HG03066 (cell line): ENCODE measurements at regions not wholly inside any gene's neighbourhood (a gene's known extent, or its start where the extent isn't known, plus 50 kb on each side); places are given as distances from the start of the nearest gene placed in this dataset.
"Not testable (repeated sequence)": the region's sequence is repeated elsewhere in the genome, so short reads cannot be mapped to it uniquely, and the experiment has no call there.

Source experiments
- ATAC-seq: cut with Tn5 transposase; IDR thresholded peaks from one replicate; pipeline ENCODE4 v1.9.1; 2021; ENCODE audit warnings: low read depth; ENCODE audit not compliant: unreplicated experiment

DNA sequence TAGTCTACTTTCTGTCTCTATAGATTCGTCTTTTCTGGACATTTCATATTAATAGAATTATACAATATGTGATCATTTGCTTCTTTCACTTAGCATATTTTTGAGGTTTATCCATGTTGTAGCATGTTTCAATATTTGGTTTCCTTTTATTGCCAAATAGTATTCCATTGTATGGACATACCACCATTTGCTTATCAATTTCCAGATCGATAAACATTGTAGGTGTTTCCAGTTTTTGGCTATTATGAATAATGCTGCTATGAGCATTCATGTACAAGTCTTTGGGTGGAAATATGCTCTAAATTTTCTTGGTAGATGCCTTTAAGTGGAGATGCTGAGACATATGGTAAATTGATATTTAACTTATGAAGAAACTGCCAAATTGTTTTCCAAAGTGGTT, 114.1 kb downstream of the RND3 start:
- no peak for ATAC-seq

DNA sequence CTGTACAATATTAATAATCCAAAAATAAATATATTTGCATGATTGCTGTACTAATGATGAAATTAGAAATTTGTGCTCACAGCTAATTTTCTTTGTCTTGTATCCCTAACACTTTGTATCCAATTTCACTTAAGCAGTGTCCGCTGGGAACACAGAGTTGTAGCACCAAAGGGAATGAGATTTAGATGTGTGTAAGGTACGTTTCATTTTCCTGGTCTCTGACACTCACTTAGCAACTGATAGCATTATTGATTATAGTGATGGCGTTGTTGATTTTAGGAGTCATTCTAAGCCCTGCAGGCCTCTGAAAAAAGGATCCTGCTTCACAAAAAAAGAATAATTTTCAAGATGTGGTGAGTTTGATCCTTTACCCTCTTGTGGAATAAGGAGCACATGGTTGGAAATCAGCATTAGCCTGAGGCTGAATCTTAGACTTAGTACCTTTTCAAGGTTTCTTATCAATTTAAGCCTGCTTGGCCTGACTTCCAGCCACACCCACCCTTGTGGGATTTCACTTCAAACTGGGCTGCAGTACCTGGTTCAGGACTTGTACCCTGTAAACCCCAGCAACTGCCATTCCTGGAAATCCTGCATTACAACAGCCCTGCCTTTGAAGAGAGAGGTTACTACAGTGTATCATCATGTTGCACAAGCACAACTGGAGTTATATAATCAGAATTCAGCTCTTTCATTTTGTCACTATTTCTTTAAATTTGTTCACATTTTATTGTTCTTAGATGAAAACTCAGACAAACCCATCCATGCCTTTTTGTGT, 116.2 kb downstream of the RND3 start:
- ATAC-seq = no peak

DNA sequence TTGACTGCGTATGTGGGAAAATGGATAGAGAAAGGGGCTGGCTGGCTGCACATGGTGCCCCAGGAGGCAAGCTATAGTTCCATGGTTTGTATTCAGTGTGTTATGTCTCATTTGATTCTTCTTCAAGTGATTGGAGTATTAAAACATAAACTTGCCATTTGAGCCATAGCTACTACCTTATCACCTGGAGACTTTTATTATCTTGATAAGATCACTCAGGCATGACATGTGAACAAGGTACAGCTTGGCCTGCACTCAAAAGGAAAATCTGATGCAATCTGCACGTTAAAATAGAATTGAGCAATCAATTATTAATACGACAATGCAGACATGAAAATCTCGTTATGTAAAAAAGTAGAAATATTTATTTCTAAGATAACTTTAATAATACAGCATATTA, 116.9 kb downstream of the RND3 start:
- ATAC-seq = no peak

DNA sequence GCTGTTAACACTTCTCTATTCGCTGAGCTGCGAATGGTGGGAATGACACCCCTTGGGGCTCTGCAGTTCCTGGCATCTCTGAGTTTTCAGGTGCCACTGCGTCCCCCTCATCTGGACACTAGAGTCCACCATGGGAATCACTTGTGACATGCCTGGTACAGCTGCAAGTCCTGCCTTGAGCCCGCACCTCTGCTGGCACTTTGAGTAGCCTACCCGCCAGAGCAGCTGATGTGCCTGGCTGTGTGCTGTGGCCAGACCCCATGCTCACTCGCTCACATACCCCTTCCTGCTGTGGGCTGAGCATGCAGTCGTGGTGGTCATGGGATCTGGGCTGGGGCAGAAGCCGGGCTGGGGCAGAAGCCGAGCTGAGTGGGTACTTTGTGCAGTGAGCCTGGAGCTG, 117.6 kb downstream of the RND3 start:
- no peak for ATAC-seq

DNA sequence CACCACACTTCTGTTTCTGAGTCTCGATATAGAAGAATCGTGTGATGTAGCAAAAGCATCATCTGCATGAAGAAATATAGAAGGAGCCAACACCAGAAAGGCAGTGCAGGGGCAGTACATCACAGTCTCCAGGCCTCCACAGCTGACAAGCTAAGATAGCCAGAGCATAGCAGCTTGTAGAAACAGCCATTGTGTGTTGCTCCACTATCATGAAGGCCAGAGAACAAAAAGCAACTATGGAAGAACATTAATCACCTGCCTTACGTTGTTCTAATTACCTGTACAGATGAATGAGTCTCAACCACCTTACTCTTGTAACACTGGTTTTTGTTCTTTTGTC, 129.0 kb downstream of the RND3 start:
- no peak for ATAC-seq

DNA sequence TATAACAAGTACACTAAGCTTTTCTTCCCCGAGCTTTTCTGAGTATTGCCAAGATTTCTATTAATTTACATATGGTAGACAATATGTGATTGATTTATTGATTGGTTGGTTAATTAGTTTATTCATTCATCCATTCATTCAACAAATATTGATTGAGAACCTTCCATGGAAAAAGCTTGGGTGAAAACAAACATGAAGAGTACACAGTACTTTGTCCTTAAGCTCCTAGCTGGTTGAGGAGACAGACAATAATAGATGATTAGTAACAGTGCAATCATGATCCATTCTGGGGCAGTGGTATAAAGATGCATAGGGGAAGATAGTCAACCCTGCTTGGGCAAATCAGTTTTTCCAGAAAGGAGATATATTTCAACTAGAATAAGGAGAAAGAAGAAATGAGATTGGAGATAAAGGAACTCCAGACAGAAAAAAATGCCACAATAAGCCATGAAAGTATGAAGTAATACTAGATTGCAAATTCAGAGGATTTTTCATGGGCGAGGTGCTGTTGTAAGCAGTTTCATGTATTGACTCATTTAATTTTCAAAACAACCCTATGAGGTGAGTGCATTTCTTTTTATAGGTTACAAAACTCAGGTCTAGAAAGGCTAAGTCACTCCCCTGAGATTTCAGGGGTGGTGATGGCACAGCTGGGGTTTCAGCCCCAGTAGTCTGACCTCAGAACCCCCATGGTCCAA, 129.5 kb downstream of the RND3 start:
- peak; percentile 84 for ATAC-seq

DNA sequence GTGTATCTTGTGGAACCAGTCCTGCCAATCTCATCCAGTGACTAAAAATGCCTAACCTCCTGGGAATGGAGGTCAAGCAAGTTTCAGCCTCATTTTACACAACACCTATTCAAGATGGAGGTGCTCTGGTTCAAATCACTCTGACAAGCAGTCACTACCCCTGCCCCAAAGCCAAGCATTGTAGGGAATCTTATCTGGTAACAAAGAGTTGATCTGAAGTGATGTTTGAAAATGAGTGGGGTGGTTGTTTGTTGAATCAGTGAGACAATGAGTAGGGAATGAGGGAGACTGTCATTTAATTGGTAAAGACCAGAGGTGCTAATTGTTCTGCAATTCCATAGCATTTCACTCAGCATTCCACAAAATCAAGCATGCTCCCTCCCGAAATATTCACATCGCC, 132.0 kb downstream of the RND3 start:
- no peak for ATAC-seq

DNA sequence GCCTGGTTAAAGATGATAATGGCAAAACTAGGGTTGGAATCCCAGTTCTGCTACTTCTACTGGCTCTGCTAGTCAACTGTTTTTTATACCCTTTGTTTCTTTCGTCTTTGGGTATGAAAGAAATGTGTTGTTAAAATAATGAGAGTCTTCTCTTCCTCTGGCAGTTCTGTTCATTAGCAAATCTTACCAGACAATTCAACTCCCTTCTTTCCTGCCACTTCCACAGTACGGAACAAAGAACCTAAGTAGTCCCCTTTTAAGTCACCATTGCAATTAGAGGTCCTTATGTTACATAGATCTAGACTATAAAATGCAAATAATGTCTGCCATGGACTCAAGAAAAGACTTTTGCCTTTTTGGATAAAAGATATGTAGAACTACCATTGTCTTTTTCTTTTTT, 134.1 kb downstream of the RND3 start:
- ATAC-seq = no peak

DNA sequence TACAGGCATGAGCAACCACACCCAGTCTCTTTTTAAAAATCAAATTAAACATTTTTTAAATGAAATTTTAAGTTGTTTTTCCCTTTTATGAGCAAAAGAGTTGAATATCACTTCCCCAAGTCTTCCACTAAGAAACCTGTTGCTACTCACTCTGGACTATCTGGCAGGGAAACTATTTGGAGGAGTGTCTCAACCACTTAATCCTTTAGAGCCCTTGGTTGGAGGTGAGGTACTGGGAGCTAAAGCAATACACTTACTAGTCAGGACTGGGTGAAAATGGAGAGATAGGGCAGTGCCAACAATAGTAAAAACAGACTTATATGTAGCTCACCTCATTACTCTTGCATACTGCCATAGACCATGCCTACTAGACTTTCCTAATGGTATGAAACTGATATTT, 135.5 kb downstream of the RND3 start:
- no peak for ATAC-seq

DNA sequence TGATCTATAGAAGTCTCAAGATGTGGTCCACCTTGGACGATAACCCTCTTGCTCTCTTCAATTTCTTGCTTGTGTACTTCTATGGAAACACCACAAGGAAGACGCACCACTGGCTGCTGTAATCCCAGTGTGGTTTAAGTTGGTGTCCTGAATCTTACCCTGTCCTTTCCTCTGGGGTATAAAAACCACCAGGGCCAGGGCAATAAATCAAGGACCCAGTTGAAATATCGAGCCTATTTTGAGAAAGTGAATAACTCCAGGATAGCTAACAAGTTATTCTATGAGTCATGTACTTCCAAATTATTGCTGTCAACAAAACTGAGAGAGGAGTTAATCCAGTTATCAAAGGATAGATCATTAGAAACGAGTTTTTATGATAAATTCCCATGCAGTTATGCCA, 137.0 kb downstream of the RND3 start:
- no peak for ATAC-seq

DNA sequence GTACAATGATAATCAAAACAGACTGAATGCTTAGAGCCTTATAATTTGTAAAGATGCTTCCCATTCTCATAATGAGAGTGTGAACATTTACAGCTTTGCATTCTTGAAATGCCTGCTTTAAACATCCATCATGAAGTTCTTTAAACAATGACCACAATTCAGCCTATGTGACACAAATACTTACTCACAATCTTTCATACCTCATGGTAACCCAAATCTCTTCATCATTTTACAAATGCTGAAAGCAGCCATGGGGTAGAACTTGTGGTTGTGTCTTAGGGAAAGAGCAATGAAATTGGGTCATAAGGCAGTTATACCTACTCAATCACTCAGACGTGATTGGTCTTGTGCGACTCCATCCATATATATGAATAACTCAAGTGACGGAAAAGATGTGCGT, 140.7 kb downstream of the RND3 start:
- no peak for ATAC-seq

DNA sequence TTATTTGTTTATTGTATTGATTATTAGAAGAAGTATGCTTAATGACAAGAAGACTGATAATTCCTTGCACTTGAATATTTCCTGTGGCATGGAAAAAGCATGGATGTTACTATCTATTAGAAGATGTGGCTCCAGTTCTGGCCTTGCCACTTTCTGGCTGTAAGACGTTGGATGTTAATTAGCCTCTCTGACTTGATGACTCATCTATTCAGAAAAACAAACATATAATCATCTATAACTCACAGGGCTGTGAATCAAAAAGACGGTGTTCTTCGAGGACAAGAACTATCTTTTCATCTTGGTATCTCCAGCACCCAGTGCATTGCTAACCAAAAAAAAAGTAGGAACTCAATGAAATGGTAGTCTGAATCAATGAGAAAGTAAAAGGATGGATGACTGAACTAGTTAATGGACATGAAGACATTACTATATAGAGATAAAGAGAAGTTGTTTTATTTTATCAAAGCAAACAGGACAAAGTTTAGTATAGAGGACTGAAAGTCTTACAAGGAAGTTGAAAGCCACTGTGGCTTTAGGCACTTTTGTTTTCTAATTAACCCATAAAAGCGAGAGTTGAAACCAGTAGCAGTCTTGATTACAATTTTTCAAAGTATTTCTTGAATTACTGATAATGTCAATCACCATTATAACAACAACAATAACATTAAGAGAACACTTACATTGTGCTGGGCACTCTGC, 145.3 kb downstream of the RND3 start:
- no peak for ATAC-seq

DNA sequence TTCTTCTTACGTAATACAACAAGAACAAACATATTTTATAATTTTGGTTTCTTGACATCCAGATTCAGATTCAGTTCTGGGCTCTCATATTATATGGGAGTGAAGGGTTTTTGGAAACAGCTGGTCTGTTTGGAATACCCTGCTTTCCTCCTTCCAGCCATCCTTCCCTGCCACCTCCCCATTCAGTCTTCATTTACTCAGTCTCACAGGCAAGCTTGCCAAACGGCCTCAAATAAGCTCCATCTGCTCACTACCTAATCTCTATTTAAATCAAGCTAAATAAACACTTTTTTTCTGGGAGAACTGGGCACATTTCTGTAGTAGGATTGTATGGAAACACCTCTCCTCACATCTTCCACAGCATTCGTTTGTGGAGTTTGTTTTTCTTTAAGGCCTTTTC, 147.5 kb downstream of the RND3 start:
- no peak for ATAC-seq

DNA sequence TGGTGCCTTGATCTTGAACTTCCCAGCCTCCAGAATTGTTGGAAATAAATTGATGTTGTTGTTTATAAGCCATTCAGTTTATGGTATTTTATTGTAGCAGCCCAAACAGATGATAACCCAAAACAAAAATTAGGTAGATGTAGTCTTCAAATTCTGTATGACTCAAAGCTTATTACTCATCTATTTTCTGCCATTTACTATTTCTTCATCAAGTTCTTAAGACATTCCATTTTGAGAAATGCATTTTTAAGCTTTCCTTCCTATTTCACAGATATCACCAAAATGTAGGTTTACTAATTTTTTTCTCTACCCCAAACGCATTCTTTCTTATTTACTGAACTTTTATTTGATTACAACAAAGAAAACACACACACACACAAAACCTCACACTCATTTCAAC, 148.2 kb downstream of the RND3 start:
- no peak for ATAC-seq

DNA sequence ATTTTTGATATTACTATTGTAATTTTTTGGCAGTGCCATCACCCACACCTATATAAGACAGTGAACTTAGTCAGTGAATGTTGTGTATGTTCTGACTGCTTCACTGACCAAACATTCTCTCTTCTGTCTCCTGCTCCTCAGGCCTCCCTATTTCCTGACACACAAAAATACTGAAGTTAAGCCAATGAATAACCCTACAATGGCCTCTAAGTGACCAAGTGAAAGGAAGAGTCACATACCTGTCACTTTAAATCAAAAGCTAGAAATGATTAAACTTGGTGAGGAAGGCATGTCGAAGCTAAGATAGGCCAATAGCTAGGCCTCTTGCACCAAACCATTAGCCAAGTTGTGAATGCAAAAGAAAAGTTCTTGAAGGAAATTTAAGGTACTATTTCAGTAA, 151.9 kb downstream of the RND3 start:
- no peak for ATAC-seq

DNA sequence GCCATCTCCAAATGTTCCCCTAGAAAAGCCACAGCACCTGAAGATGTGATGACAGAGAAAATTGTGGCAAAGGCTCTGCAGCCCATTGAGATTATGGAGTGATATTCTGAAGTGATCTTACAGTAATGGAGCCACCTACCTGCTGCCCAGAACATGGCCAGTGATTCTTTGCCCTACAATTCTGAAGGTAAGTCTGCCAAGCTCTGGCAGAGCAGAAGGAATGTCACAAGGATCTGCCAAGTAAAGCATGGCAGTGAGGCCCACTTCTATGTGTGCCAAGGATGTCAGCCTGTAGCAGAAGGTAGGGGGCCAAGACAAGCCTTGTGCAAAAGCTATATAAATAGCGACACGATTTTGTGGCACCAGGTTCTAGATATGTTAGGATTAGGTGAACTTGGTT, 155.1 kb downstream of the RND3 start:
- no peak for ATAC-seq

DNA sequence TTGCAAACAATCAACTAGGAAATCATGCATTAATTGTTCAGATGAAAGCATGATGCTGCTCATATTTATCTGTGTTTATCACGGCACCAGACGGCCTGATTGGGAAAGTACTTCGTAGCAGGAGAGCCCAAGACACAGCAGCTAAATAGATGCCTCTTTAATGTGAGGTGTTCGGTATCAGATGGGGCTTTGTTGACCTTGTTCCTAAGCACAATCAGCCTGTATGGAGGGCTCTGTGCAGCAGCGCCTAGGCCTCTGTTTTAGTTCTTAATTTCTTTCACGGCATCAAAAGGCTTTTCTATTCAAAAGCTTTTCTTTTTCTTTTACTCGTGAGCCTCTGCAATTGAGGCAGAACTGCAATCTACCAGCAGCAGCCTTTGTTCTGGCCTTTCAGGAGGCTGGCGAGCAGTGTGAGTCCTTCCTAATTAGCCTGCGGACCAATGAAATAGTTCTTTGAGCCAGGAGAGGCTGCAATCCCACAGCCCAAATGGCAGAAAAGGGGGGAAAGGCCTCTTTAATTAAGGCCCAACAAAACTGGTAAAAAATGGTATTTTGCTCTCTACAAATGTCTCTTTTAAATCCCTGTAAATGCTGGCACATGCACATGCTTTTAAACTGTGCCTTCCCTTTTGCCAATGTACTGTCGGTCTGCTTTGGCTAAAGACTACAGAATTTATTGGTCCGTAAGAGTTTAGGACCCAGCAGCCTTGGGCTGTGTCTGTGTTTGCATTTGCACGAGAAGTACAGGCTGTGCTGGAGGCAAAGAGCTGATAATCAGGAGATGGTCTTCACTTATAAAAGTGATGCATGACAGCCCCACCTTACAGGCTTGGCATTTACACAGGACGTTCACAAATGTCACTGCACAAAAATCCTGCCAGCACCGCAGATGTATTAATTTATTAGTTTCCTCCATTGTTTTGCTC, 159.6 kb downstream of the RND3 start:
- ATAC-seq = no peak

DNA sequence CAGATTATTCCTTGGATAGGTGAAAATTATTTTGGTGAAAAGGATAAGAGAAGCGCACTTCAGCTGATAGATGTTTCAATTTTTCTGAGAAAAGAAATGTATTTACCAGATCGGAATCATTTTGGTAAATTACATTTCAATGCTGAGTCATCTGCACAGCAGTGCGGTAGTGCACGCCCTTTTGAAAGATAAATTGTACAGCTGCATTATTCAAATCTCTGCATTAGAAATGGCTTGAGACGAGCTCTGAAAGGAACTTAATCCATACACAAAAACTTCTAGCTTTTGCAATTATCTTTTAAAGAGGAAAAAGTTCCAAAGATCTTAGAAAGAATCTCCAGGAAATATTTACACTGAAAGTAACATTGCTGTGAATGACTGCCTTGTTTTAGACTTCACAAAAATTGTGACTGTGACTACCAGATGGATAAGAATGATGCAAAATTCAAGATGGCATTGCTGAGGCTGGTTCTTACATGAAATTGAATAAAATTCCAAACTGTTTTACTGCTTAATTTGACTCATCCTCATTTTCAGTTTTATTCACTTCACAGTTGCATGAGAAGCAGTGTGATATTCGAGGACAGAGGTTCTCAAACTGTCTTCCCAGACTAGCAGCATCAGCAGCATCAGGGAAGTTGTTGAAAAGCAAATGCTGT, 161.7 kb downstream of the RND3 start:
- ATAC-seq = no peak

DNA sequence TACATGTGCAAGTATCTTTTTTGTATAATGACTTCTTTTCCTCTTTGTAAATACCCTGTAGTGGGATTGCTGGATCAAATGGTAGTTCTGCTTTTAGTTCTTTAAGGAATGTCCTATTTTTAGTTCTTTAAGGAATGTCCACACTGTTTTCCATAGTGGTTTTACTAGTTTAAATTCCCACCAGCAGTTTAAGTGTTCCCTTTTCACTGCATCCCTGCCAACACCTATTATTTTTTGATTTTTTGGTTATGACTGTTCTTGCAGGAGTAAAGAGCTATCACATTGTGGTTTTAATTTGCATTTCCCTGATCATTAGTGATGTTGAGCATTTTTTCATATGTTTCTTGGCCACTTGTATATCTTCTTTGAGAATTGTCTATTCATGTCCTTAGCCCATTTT, 164.4 kb downstream of the RND3 start:
- not testable (repeated sequence) for ATAC-seq

DNA sequence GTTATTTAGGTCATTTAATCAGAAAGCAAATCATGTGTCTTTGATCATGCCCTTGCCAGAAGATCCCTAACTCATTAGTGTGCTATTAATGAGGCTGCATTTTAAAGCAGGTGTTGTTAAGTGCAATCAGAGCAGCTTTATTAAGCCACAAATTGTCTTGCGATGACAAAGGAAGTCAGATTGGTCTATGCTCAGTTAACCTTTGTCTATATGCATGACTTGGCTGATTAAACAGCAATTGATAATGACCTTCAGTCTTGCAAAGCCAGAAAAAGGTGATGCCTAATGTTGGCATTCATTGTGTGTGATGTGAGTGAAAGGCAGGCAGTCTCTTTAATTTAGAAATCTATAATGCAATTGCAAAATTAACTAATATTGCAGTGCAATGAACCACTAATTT, 166.9 kb downstream of the RND3 start:
- no peak for ATAC-seq
